ENCODE measurements at regions not wholly inside any gene's neighbourhood (a gene's known extent, or its start where the extent isn't known, plus 50 kb on each side); places are given as distances from the start of the nearest gene placed in this dataset.

DNA sequence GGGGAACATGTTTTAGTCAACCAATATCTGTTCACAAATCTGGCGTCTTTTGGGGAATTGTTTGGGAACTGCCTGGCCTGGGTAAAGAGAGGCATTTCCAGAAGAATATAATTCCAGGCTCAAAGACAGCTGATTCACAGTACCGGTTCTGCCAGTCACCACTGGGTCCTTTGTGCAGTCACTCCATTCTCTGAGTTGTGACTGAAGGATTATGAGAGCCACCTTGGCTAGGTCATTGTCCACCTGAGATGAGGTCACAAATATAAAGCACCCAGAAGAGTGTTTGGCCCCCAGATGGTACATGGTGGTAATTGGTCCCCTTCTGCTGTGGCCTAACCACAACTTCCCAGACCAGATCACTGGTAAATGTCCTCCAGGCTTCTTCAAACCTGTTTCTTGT lies 121.0 kb upstream of the SPACA1 start:
- ChIA-PET CTCF (no interaction called here), POLR2A (ENCODE audit: low non-redundant PET) (no interaction called here)
- intact Hi-C loops (cut with micrococcal nuclease; ENCODE audit: unreplicated experiment), result loop anchor here (5.0 kb wide), 1 partner anchor 311 kb away; no protein-coding TSS in a partner anchor
- DNase-seq (ENCODE audit: low spot score), result no peak
- no peaks in the 10 kb centered on the region for H3K27me3 ChIP-seq (replicated peaks; ENCODE audit: insufficient read depth, low read depth, low read length, poor library complexity)
- H3K36me3 ChIP-seq (ENCODE audit: insufficient read depth, low read length, poor library complexity, severe bottlenecking), result no peaks in the 10 kb centered on the region
- TF ChIP-seq, protein P1, sequence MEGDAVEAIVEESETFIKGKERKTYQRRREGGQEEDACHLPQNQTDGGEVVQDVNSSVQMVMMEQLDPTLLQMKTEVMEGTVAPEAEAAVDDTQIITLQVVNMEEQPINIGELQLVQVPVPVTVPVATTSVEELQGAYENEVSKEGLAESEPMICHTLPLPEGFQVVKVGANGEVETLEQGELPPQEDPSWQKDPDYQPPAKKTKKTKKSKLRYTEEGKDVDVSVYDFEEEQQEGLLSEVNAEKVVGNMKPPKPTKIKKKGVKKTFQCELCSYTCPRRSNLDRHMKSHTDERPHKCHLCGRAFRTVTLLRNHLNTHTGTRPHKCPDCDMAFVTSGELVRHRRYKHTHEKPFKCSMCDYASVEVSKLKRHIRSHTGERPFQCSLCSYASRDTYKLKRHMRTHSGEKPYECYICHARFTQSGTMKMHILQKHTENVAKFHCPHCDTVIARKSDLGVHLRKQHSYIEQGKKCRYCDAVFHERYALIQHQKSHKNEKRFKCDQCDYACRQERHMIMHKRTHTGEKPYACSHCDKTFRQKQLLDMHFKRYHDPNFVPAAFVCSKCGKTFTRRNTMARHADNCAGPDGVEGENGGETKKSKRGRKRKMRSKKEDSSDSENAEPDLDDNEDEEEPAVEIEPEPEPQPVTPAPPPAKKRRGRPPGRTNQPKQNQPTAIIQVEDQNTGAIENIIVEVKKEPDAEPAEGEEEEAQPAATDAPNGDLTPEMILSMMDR (conservative IDR thresholded peaks at IDR 0.05; ENCODE audit: low read depth, low read length), result no peak
- TF ChIP-seq EZH2 (IDR thresholded peaks at IDR 0.05; ENCODE audit: borderline replicate concordance, low read depth, low read length, poor library complexity, severe bottlenecking), result no peak
- no peak overlapping the region for H3K4me3 ChIP-seq (ENCODE audit: low read depth, low read length, poor library complexity, severe bottlenecking)
- BruUV-seq (replicated peaks), result no TSS peak
- no peaks in the 10 kb centered on the region for H3K9me3 ChIP-seq (ENCODE audit: low read depth, low read length, poor library complexity, severe bottlenecking)
- H3K4me1 ChIP-seq (ENCODE audit: insufficient read depth, low read length, poor library complexity, severe bottlenecking), result no peaks in the 10 kb centered on the region
- H3K27ac ChIP-seq (ENCODE audit: low read depth, low read length, poor library complexity, severe bottlenecking), result no peak overlapping the region

DNA sequence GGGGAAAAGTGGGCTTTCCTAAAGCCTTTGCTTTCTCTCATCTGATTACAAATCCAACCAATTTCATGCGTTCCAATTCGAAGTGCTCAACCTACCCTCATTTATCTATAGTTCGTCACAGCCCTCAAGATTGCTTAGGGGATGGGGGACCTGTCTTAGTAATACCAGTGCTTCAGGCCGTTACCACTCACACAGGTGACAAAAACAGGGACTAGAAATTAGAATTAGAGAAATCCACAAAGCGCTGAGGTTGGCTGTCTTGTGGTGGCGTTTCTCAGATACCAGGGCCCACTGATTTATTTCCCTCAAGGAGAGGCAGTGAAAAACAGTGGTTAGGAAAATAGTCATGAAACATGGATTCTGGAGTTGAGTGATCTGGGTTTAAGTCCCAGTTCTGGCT lies 121.6 kb upstream of the SPACA1 start:
- no TSS peak for BruUV-seq (replicated peaks)
- DNase-seq (ENCODE audit: low spot score), result no peak
- TF ChIP-seq EZH2 (IDR thresholded peaks at IDR 0.05; ENCODE audit: borderline replicate concordance, low read depth, low read length, poor library complexity, severe bottlenecking), result no peak
- TF ChIP-seq, protein P1 (conservative IDR thresholded peaks at IDR 0.05; ENCODE audit: low read depth, low read length), result no peak
- no peaks in the 10 kb centered on the region for H3K27me3 ChIP-seq (replicated peaks; ENCODE audit: insufficient read depth, low read depth, low read length, poor library complexity)
- no peak overlapping the region for H3K4me3 ChIP-seq (ENCODE audit: low read depth, low read length, poor library complexity, severe bottlenecking)
- no peak overlapping the region for H3K27ac ChIP-seq (ENCODE audit: low read depth, low read length, poor library complexity, severe bottlenecking)
- H3K9me3 ChIP-seq (ENCODE audit: low read depth, low read length, poor library complexity, severe bottlenecking), result no peaks in the 10 kb centered on the region
- H3K4me1 ChIP-seq (ENCODE audit: insufficient read depth, low read length, poor library complexity, severe bottlenecking), result no peaks in the 10 kb centered on the region
- intact Hi-C loops (cut with micrococcal nuclease; ENCODE audit: unreplicated experiment), result loop anchor here (5.0 kb wide), 1 partner anchor 311 kb away; no protein-coding TSS in a partner anchor
- CTCF ChIA-PET, result no interaction called here
- H3K36me3 ChIP-seq (ENCODE audit: insufficient read depth, low read length, poor library complexity, severe bottlenecking), result no peaks in the 10 kb centered on the region
- POLR2A ChIA-PET (ENCODE audit: low non-redundant PET), result no interaction called here

DNA sequence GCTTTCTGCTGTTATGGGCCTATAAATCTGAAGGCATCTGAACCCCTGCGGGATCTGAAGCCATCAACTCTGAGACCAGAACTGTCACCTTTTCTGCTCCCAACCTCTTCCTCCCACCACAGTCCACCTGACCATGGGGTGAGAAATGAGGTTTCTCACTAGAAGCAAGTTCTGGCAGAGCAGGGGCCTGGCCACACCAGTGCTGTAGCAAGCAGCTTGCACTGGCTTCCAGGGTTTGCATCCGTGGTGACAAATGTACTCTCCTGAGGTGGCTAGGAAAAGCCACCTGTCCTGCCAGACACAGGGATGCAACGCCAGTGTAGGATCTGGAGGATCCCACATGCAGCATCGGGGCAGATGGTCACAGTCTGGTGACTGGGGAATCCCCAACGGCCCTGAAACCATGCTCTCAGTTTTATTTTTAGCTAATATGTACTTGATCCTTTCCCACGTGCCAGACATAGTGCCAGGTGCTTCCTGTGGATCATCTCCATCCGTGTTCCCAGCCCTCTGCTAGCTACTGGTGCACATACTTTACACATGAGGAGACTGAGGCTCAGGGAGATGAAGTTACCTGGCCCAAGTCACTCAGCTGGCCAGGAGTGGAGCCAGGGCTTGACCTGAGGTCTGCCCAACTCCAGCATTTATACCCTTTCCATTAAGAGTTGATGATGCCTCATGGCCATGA lies 122.1 kb upstream of the SPACA1 start:
- ChIA-PET CTCF (no interaction called here), POLR2A (ENCODE audit: low non-redundant PET) (no interaction called here)
- H3K9me3 ChIP-seq (ENCODE audit: low read depth, low read length, poor library complexity, severe bottlenecking), result no peaks in the 10 kb centered on the region
- no TSS peak for BruUV-seq (replicated peaks)
- intact Hi-C loops (cut with micrococcal nuclease; ENCODE audit: unreplicated experiment), result loop anchor here (5.0 kb wide), 1 partner anchor 312 kb away; no protein-coding TSS in a partner anchor
- no peaks in the 10 kb centered on the region for H3K27me3 ChIP-seq (replicated peaks; ENCODE audit: insufficient read depth, low read depth, low read length, poor library complexity)
- TF ChIP-seq EZH2 (IDR thresholded peaks at IDR 0.05; ENCODE audit: borderline replicate concordance, low read depth, low read length, poor library complexity, severe bottlenecking), result no peak
- TF ChIP-seq, protein P1 (conservative IDR thresholded peaks at IDR 0.05; ENCODE audit: low read depth, low read length), result no peak
- no peak overlapping the region for H3K27ac ChIP-seq (ENCODE audit: low read depth, low read length, poor library complexity, severe bottlenecking)
- H3K36me3 ChIP-seq (ENCODE audit: insufficient read depth, low read length, poor library complexity, severe bottlenecking), result no peaks in the 10 kb centered on the region
- H3K4me3 ChIP-seq (ENCODE audit: low read depth, low read length, poor library complexity, severe bottlenecking), result no peak overlapping the region
- DNase-seq (ENCODE audit: low spot score), result no peak
- no peaks in the 10 kb centered on the region for H3K4me1 ChIP-seq (ENCODE audit: insufficient read depth, low read length, poor library complexity, severe bottlenecking)
